ENCODE measurements at regions not wholly inside any gene's neighbourhood (a gene's known extent, or its start where the extent isn't known, plus 50 kb on each side); places are given as distances from the start of the nearest gene placed in this dataset.

GRCh38 chr16:51389881-51390280 is 238.8 kb upstream of the SALL1 start:
- Histone ChIP-seq H3K27me3 (ENCODE audit: low read depth, low read length) (no peaks in the 10 kb centered on the region), H3K9ac (ENCODE audit: low read length) (no peak overlapping the region), H3K4me2 (ENCODE audit: low read length) (no peak overlapping the region), H2AFZ (ENCODE audit: low read depth, low read length) (no peak overlapping the region), H3K4me3 (ENCODE audit: low read length) (no peak overlapping the region), H3K36me3 (replicated peaks; ENCODE audit: low read depth, low read length) (no peaks in the 10 kb centered on the region), H4K20me1 (ENCODE audit: insufficient read depth, low read length) (no peaks in the 10 kb centered on the region), H3K27ac (ENCODE audit: low read length) (no peak overlapping the region), H3K9me3 (ENCODE audit: insufficient read depth, low read length) (no peaks in the 10 kb centered on the region), H3K79me2 (ENCODE audit: low read length) (no peaks in the 10 kb centered on the region), H3K4me1 (ENCODE audit: low read length) (no peaks in the 10 kb centered on the region)
- TF ChIP-seq CTCF (IDR thresholded peaks at IDR 0.05; ENCODE audit: low read depth, low read length) (no peak), EZH2phosphoT487 (IDR thresholded peaks at IDR 0.05; ENCODE audit: low read depth) (no peak)

- Histone ChIP-seq H3K27ac (ENCODE audit: low read length) (no peak overlapping the region), H3K4me1 (ENCODE audit: low read length) (no peaks in the 10 kb centered on the region), H2AFZ (ENCODE audit: low read depth, low read length) (no peak overlapping the region), H3K9me3 (ENCODE audit: insufficient read depth, low read length) (no peaks in the 10 kb centered on the region), H3K4me3 (ENCODE audit: low read length) (no peak overlapping the region), H3K36me3 (replicated peaks; ENCODE audit: low read depth, low read length) (no peaks in the 10 kb centered on the region), H3K4me2 (ENCODE audit: low read length) (no peak overlapping the region), H3K79me2 (ENCODE audit: low read length) (no peaks in the 10 kb centered on the region), H4K20me1 (ENCODE audit: insufficient read depth, low read length) (no peaks in the 10 kb centered on the region), H3K9ac (ENCODE audit: low read length) (no peak overlapping the region), H3K27me3 (ENCODE audit: low read depth, low read length) (no peaks in the 10 kb centered on the region)
- no peak for TF ChIP-seq CTCF (IDR thresholded peaks at IDR 0.05; ENCODE audit: low read depth, low read length)
- TF ChIP-seq EZH2phosphoT487 (IDR thresholded peaks at IDR 0.05; ENCODE audit: low read depth): no peak
These were observed 237.5 kb upstream of the SALL1 start for GRCh38 chr16:51388516-51388951.

- Histone ChIP-seq H3K4me2 (ENCODE audit: low read length) (no peak overlapping the region), H2AFZ (ENCODE audit: low read depth, low read length) (no peak overlapping the region), H3K9me3 (ENCODE audit: insufficient read depth, low read length) (no peaks in the 10 kb centered on the region), H4K20me1 (ENCODE audit: insufficient read depth, low read length) (no peaks in the 10 kb centered on the region), H3K4me1 (ENCODE audit: low read length) (no peaks in the 10 kb centered on the region), H3K27me3 (ENCODE audit: low read depth, low read length) (no peaks in the 10 kb centered on the region; the same call in 1 of the 2 replicates), H3K36me3 (replicated peaks; ENCODE audit: low read depth, low read length) (no peaks in the 10 kb centered on the region), H3K27ac (ENCODE audit: low read length) (no peak overlapping the region), H3K9ac (ENCODE audit: low read length) (no peak overlapping the region), H3K79me2 (ENCODE audit: low read length) (no peaks in the 10 kb centered on the region), H3K4me3 (ENCODE audit: low read length) (no peak overlapping the region)
- TF ChIP-seq EZH2phosphoT487 (IDR thresholded peaks at IDR 0.05; ENCODE audit: low read depth) (no peak), CTCF (IDR thresholded peaks at IDR 0.05; ENCODE audit: low read depth, low read length) (no peak)
These were observed 232.8 kb upstream of the SALL1 start for GRCh38 chr16:51383909-51384308.

- Histone ChIP-seq H3K4me3 (ENCODE audit: low read length) (no peak overlapping the region), H3K9ac (ENCODE audit: low read length) (no peak overlapping the region), H3K27me3 (ENCODE audit: low read depth, low read length) (no peaks in the 10 kb centered on the region; the same call in 1 of the 2 replicates), H4K20me1 (ENCODE audit: insufficient read depth, low read length) (no peaks in the 10 kb centered on the region), H3K4me2 (ENCODE audit: low read length) (no peak overlapping the region), H3K27ac (ENCODE audit: low read length) (no peak overlapping the region), H3K4me1 (ENCODE audit: low read length) (no peaks in the 10 kb centered on the region), H2AFZ (ENCODE audit: low read depth, low read length) (no peak overlapping the region), H3K36me3 (replicated peaks; ENCODE audit: low read depth, low read length) (no peaks in the 10 kb centered on the region), H3K9me3 (ENCODE audit: insufficient read depth, low read length) (no peaks in the 10 kb centered on the region), H3K79me2 (ENCODE audit: low read length) (no peaks in the 10 kb centered on the region)
- no peak for TF ChIP-seq CTCF (IDR thresholded peaks at IDR 0.05; ENCODE audit: low read depth, low read length)
- TF ChIP-seq EZH2phosphoT487 (IDR thresholded peaks at IDR 0.05; ENCODE audit: low read depth): no peak
These were observed 231.9 kb upstream of the SALL1 start for GRCh38 chr16:51382940-51383339.
